Activated CD4-positive, alpha-beta T cell treated with anti-CD3 and anti-CD28 coated beads, Interleukin-2, amount 10 ng/mL, durations not matched to agents 7 days and 5 days (primary cell): ENCODE measurements at regions not wholly inside any gene's neighbourhood (a gene's known extent, or its start where the extent isn't known, plus 50 kb on each side); places are given as distances from the start of the nearest gene placed in this dataset.

ENCODE experiments used
- CTCF ChIA-PET: fragments of 350-600 bp; sonication (Branson Sonifier 250); formaldehyde crosslinking; loops from one replicate; lab custom pipeline; 2021; ENCODE audit warnings: antibody characterized with exemption; lab: Charles Lee
- POLR2A ChIA-PET: fragments of 350-600 bp; sonication (Branson Sonifier 250); formaldehyde crosslinking; loops from one replicate; lab custom pipeline; 2021; ENCODE audit warnings: antibody characterized with exemption; lab: Charles Lee
- DNase-seq: peaks from one replicate; pipeline ENCODE4 v3.0.0-alpha.2; 2020
- H3K27ac Mint-ChIP-seq: one replicate; pipeline ENCODE4 v1.8.0; 2021; ENCODE audit warnings: mild to moderate bottlenecking, moderate library complexity, mixed read lengths
- H3K27me3 Mint-ChIP-seq: one replicate; pipeline ENCODE4 v1.8.0; 2021; ENCODE audit warnings: mixed read lengths
- H3K36me3 Mint-ChIP-seq: one replicate; pipeline ENCODE4 v1.8.0; 2021; ENCODE audit warnings: low read depth, mixed read lengths
- H3K4me1 Mint-ChIP-seq: one replicate; pipeline ENCODE4 v1.8.0; 2021; ENCODE audit warnings: mixed read lengths
- H3K4me3 Mint-ChIP-seq: one replicate; pipeline ENCODE4 v1.8.0; 2021; ENCODE audit warnings: mild to moderate bottlenecking, moderate library complexity, mixed read lengths
- H3K9me3 Mint-ChIP-seq: one replicate; pipeline ENCODE4 v1.8.0; 2021; ENCODE audit warnings: mixed read lengths

- H3K36me3 Mint-ChIP-seq: peaks cover 8% of the 10 kb centered on the region
- no peaks in the 10 kb centered on the region for H3K27me3 Mint-ChIP-seq
- no peak for DNase-seq
- CTCF ChIA-PET: no interaction called here
- H3K4me1 Mint-ChIP-seq: peaks cover 53% of the 10 kb centered on the region
- no peak overlapping the region for H3K4me3 Mint-ChIP-seq
- POLR2A ChIA-PET: no interaction called here
- H3K9me3 Mint-ChIP-seq: peaks cover 9% of the 10 kb centered on the region
- peak overlapping the region; percentile 84 for H3K27ac Mint-ChIP-seq
Observed at GRCh38 chr3:27877061-27878013, 155.2 kb upstream of the EOMES start.

- Mint-ChIP-seq H3K36me3 (peaks cover 8% of the 10 kb centered on the region), H3K9me3 (peaks cover 9% of the 10 kb centered on the region), H3K4me3 (no peak overlapping the region), H3K4me1 (peaks cover 57% of the 10 kb centered on the region), H3K27me3 (no peaks in the 10 kb centered on the region), H3K27ac (peak overlapping the region; percentile 84)
- POLR2A ChIA-PET: no interaction called here
- no peak for DNase-seq
- CTCF ChIA-PET: no interaction called here
Observed at GRCh38 chr3:27878014-27878383, 155.9 kb upstream of the EOMES start.

GRCh38 chr3:27880969-27881892 is 159.1 kb upstream of the EOMES start:
- Mint-ChIP-seq H3K4me1 (peaks cover 57% of the 10 kb centered on the region), H3K27me3 (no peaks in the 10 kb centered on the region), H3K4me3 (peak overlapping the region; percentile 77), H3K36me3 (peaks cover 8% of the 10 kb centered on the region), H3K27ac (peak overlapping the region; percentile 93), H3K9me3 (peaks cover 8% of the 10 kb centered on the region)
- ChIA-PET POLR2A (no interaction called here), CTCF (no interaction called here)
- DNase-seq: peak; percentile 67

- H3K27me3 Mint-ChIP-seq: no peaks in the 10 kb centered on the region
- DNase-seq: no peak
- no peak overlapping the region for H3K27ac Mint-ChIP-seq
- ChIA-PET POLR2A (no interaction called here), CTCF (no interaction called here)
- H3K4me1 Mint-ChIP-seq: peaks cover 42% of the 10 kb centered on the region
- H3K4me3 Mint-ChIP-seq: no peak overlapping the region
- peaks cover 6% of the 10 kb centered on the region for H3K36me3 Mint-ChIP-seq
- peaks cover 3% of the 10 kb centered on the region for H3K9me3 Mint-ChIP-seq
Observed at GRCh38 chr3:27883266-27883665, 161.1 kb upstream of the EOMES start.

GRCh38 chr3:27885641-27886040 is 163.5 kb upstream of the EOMES start:
- ChIA-PET CTCF (interaction anchor here (0.7 kb wide), 1 partner anchor 13 kb away, joined by 4 read pairs; no protein-coding TSS in a partner anchor), POLR2A (no interaction called here)
- Mint-ChIP-seq H3K4me1 (peaks cover 25% of the 10 kb centered on the region), H3K36me3 (peaks cover 2% of the 10 kb centered on the region), H3K9me3 (peaks cover 4% of the 10 kb centered on the region), H3K27ac (no peak overlapping the region), H3K27me3 (no peaks in the 10 kb centered on the region), H3K4me3 (no peak overlapping the region)
- no peak for DNase-seq

GRCh38 chr3:27888562-27888961 is 166.4 kb upstream of the EOMES start:
- H3K36me3 Mint-ChIP-seq: peaks cover 9% of the 10 kb centered on the region
- no peak overlapping the region for H3K4me3 Mint-ChIP-seq
- POLR2A ChIA-PET: interaction anchor here (0.6 kb wide), 1 partner anchor 87 kb away, joined by 3 read pairs; no protein-coding TSS in a partner anchor
- peaks cover 14% of the 10 kb centered on the region for H3K9me3 Mint-ChIP-seq
- no peak overlapping the region for H3K27ac Mint-ChIP-seq
- H3K4me1 Mint-ChIP-seq: peaks cover 2% of the 10 kb centered on the region
- no peak for DNase-seq
- CTCF ChIA-PET: interaction anchor here (1.1 to 1.5 kb wide), 2 partner anchors 85 to 172 kb away, joined by 3 read pairs; no protein-coding TSS in a partner anchor
- no peaks in the 10 kb centered on the region for H3K27me3 Mint-ChIP-seq

GRCh38 chr3:27889745-27890144 is 167.6 kb upstream of the EOMES start:
- no peak overlapping the region for H3K27ac Mint-ChIP-seq
- H3K36me3 Mint-ChIP-seq: peaks cover 9% of the 10 kb centered on the region
- H3K27me3 Mint-ChIP-seq: peaks cover 3% of the 10 kb centered on the region
- ChIA-PET POLR2A (no interaction called here), CTCF (interaction anchor here (1.1 to 1.5 kb wide), 2 partner anchors 20 to 84 kb away, joined by 3 to 4 read pairs; no protein-coding TSS in a partner anchor)
- peaks cover 2% of the 10 kb centered on the region for H3K4me1 Mint-ChIP-seq
- no peak overlapping the region for H3K4me3 Mint-ChIP-seq
- peaks cover 21% of the 10 kb centered on the region for H3K9me3 Mint-ChIP-seq
- no peak for DNase-seq

GRCh38 chr3:27900316-27900715 is 178.2 kb upstream of the EOMES start:
- Mint-ChIP-seq H3K4me3 (no peak overlapping the region), H3K27ac (no peak overlapping the region), H3K9me3 (peaks cover 19% of the 10 kb centered on the region), H3K36me3 (peaks cover 20% of the 10 kb centered on the region), H3K27me3 (no peaks in the 10 kb centered on the region), H3K4me1 (peaks cover 34% of the 10 kb centered on the region)
- CTCF ChIA-PET: no interaction called here
- DNase-seq: no peak
- POLR2A ChIA-PET: no interaction called here

- no peak overlapping the region for H3K4me3 Mint-ChIP-seq
- ChIA-PET CTCF (no interaction called here), POLR2A (no interaction called here)
- H3K4me1 Mint-ChIP-seq: peaks cover 36% of the 10 kb centered on the region
- H3K27ac Mint-ChIP-seq: peak overlapping the region; percentile 93
- peaks cover 20% of the 10 kb centered on the region for H3K36me3 Mint-ChIP-seq
- DNase-seq: no peak
- peaks cover 18% of the 10 kb centered on the region for H3K9me3 Mint-ChIP-seq
- no peaks in the 10 kb centered on the region for H3K27me3 Mint-ChIP-seq
Observed at GRCh38 chr3:27903446-27903845, 181.3 kb upstream of the EOMES start.

- POLR2A ChIA-PET: no interaction called here
- Mint-ChIP-seq H3K4me3 (no peak overlapping the region), H3K27ac (no peak overlapping the region)
Observed at GRCh38 chr3:27905625-27906024, 183.5 kb upstream of the EOMES start.

GRCh38 chr3:27907148-27907547 is 185.0 kb upstream of the EOMES start:
- ChIA-PET CTCF (no interaction called here), POLR2A (no interaction called here)
- H3K9me3 Mint-ChIP-seq: peaks cover 9% of the 10 kb centered on the region
- DNase-seq: no peak
- H3K4me1 Mint-ChIP-seq: peaks cover 21% of the 10 kb centered on the region
- H3K27ac Mint-ChIP-seq: no peak overlapping the region
- H3K36me3 Mint-ChIP-seq: peaks cover 17% of the 10 kb centered on the region
- no peak overlapping the region for H3K4me3 Mint-ChIP-seq
- H3K27me3 Mint-ChIP-seq: no peaks in the 10 kb centered on the region

More at GRCh38 chr3:27905625-27906024, 183.5 kb upstream of the EOMES start:
- CTCF ChIA-PET: interaction anchor here (0.6 kb wide), 1 partner anchor 8 kb away, joined by 3 read pairs; no protein-coding TSS in a partner anchor
- peaks cover 27% of the 10 kb centered on the region for H3K4me1 Mint-ChIP-seq
- no peaks in the 10 kb centered on the region for H3K27me3 Mint-ChIP-seq
- no peak for DNase-seq
- peaks cover 20% of the 10 kb centered on the region for H3K36me3 Mint-ChIP-seq
- H3K9me3 Mint-ChIP-seq: peaks cover 13% of the 10 kb centered on the region

- CTCF ChIA-PET: no interaction called here
- Mint-ChIP-seq H3K27me3 (no peaks in the 10 kb centered on the region), H3K36me3 (peaks cover 14% of the 10 kb centered on the region), H3K27ac (no peak overlapping the region), H3K9me3 (peaks cover 6% of the 10 kb centered on the region), H3K4me3 (no peak overlapping the region), H3K4me1 (peaks cover 18% of the 10 kb centered on the region)
- DNase-seq: no peak
- POLR2A ChIA-PET: no interaction called here
Observed at GRCh38 chr3:27907929-27908328, 185.8 kb upstream of the EOMES start.
